ENCODE measurements at regions not wholly inside any gene's neighbourhood (a gene's known extent, or its start where the extent isn't known, plus 50 kb on each side); places are given as distances from the start of the nearest gene placed in this dataset.

DNA sequence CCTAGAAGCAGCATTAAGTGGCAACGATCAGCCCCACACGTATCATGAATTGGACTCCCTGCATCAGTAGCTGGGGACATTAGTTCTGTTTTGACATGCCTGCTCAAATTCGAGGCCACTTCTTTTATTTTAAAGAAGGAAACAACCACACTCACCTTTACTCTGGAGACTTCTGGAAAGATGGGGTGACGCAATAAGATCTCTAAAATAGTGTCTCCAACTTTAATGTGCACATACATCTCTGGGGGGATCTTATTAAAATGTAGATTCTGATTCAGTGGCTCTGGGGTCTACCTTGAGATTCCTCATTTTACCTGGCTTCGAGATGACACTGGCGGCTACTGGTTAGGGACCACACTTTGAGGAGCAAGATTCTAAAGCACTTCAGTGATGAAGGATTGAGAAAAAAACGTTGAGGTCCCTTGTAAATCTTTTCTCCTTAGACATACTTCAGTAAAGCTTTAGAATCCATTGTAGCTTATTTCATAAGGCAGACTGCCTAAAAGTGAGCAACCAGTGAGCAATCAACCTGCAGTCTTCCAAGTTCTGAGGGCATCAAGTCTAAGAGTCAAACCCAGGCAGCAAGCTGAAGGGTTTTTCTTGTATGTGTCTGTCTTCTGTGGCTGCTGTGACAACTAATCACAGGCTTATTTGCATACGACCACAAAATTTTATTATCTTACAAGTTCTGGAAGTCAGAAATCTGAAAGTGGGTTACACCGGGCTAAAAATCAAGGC, 718.6 kb upstream of the TBX3 start:
- intact Hi-C loops (cut with micrococcal nuclease): no loop called here
- Mint-ChIP-seq H3K36me3 (ENCODE audit: insufficient read depth, unreplicated experiment) (peaks cover 6% of the 10 kb centered on the region), H3K4me1 (ENCODE audit: insufficient read depth, unreplicated experiment) (peaks cover 5% of the 10 kb centered on the region)

GRCh38 chr12:115401761-115402160, 717.8 kb upstream of the TBX3 start:
- no TSS peak for BruUV-seq (replicated peaks)
- Mint-ChIP-seq H3K27me3 (ENCODE audit: insufficient read depth, unreplicated experiment) (no peaks in the 10 kb centered on the region), H3K27ac (ENCODE audit: low read depth, unreplicated experiment) (no peak overlapping the region), H3K9me3 (ENCODE audit: unreplicated experiment) (peaks cover 9% of the 10 kb centered on the region), H3K4me3 (ENCODE audit: unreplicated experiment) (no peak overlapping the region), H3K4me1 (ENCODE audit: insufficient read depth, unreplicated experiment) (peaks cover 5% of the 10 kb centered on the region), H3K36me3 (ENCODE audit: insufficient read depth, unreplicated experiment) (peaks cover 6% of the 10 kb centered on the region)
- POLR2A ChIA-PET: no interaction called here
- TF ChIP-seq, protein P1, sequence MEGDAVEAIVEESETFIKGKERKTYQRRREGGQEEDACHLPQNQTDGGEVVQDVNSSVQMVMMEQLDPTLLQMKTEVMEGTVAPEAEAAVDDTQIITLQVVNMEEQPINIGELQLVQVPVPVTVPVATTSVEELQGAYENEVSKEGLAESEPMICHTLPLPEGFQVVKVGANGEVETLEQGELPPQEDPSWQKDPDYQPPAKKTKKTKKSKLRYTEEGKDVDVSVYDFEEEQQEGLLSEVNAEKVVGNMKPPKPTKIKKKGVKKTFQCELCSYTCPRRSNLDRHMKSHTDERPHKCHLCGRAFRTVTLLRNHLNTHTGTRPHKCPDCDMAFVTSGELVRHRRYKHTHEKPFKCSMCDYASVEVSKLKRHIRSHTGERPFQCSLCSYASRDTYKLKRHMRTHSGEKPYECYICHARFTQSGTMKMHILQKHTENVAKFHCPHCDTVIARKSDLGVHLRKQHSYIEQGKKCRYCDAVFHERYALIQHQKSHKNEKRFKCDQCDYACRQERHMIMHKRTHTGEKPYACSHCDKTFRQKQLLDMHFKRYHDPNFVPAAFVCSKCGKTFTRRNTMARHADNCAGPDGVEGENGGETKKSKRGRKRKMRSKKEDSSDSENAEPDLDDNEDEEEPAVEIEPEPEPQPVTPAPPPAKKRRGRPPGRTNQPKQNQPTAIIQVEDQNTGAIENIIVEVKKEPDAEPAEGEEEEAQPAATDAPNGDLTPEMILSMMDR (IDR thresholded peaks at IDR 0.05; ENCODE audit: unreplicated experiment): no peak
- no peak for DNase-seq (ENCODE audit: unreplicated experiment)
- intact Hi-C loops (cut with micrococcal nuclease): no loop called here
- CTCF ChIA-PET: no interaction called here

More for the DNA sequence above, 718.6 kb upstream of the TBX3 start:
- H3K27me3 Mint-ChIP-seq (ENCODE audit: insufficient read depth, unreplicated experiment): no peaks in the 10 kb centered on the region
- no peak overlapping the region for H3K4me3 Mint-ChIP-seq (ENCODE audit: unreplicated experiment)
- ChIA-PET POLR2A (no interaction called here), CTCF (no interaction called here)
- no peak for DNase-seq (ENCODE audit: unreplicated experiment)
- no peak overlapping the region for H3K27ac Mint-ChIP-seq (ENCODE audit: low read depth, unreplicated experiment)
- TF ChIP-seq, protein P1 (IDR thresholded peaks at IDR 0.05; ENCODE audit: unreplicated experiment): no peak
- peaks cover under 1% of the 10 kb centered on the region for H3K9me3 Mint-ChIP-seq (ENCODE audit: unreplicated experiment)
- BruUV-seq (replicated peaks): no TSS peak

DNA sequence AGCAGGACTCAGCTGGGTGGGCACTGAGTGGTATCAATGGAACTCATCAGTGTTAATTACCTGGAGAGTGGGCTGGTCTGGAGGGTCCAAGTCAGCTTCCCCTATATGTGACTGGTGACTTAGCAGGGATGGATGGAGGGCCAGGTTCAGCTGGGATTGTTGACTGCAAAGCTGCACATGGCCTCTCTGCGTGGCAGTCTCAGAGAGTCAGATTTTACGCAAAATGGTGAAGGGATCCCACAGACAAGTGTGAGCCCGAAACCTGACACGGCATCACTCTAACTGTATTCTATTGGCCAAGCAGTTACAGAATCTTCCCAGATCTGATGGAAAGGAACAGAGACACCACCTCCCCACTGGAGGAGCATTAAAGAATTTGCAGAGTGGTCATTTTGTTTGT, 716.0 kb upstream of the TBX3 start:
- intact Hi-C loops (cut with micrococcal nuclease): no loop called here
- POLR2A ChIA-PET: interaction anchor here (0.7 kb wide), 1 partner anchor 15 kb away, joined by 3 read pairs; no protein-coding TSS in a partner anchor

DNA sequence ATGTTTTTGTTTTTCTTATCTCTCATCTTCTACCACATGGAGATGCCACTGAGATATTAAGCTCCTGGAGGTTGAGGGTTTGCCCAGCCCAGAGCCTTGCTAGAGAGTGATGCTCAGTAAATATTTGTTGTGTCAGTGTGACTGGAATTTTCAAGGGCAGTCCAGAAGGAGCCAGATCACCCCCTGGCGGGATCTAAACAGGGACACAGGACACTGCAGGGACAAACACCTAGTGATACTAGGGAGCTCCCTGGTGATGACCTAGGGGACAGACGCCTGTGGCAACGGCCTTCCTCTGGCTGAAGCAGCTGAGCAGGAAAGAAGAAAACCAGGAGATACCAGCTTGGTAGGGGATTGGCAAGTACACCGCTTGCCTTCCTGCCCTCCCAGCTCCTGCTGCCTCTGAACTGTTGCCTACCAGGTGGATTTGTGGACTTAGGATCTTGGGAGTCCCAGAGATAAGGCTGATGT, 714.4 kb upstream of the TBX3 start:
- Mint-ChIP-seq H3K27ac (ENCODE audit: low read depth, unreplicated experiment) (no peak overlapping the region), H3K27me3 (ENCODE audit: insufficient read depth, unreplicated experiment) (peaks cover 10% of the 10 kb centered on the region), H3K9me3 (ENCODE audit: unreplicated experiment) (peaks cover 15% of the 10 kb centered on the region), H3K4me3 (ENCODE audit: unreplicated experiment) (no peak overlapping the region), H3K36me3 (ENCODE audit: insufficient read depth, unreplicated experiment) (peaks cover 6% of the 10 kb centered on the region), H3K4me1 (ENCODE audit: insufficient read depth, unreplicated experiment) (no peaks in the 10 kb centered on the region)
- TF ChIP-seq, protein P1 (IDR thresholded peaks at IDR 0.05; ENCODE audit: unreplicated experiment): peak; percentile 36
- DNase-seq (ENCODE audit: unreplicated experiment): peak; percentile 32
- ChIA-PET POLR2A (interaction anchor here (0.6 kb wide), 1 partner anchor 617 kb away, joined by 3 read pairs; no protein-coding TSS in a partner anchor), CTCF (interaction anchor here (0.6 to 1.6 kb wide), 15 partner anchors 10 to 731 kb away, joined by 3 to 8 read pairs (median 3); partner anchors contain the start of gene TBX3)
- no TSS peak for BruUV-seq (replicated peaks)
- intact Hi-C loops (cut with micrococcal nuclease): loop anchor here (1.0 kb wide), 3 partner anchors 714 to 736 kb away; partner anchors contain the start of gene TBX3

More for the DNA sequence above, 716.0 kb upstream of the TBX3 start:
- Mint-ChIP-seq H3K4me1 (ENCODE audit: insufficient read depth, unreplicated experiment) (peaks cover 2% of the 10 kb centered on the region), H3K36me3 (ENCODE audit: insufficient read depth, unreplicated experiment) (peaks cover 6% of the 10 kb centered on the region), H3K9me3 (ENCODE audit: unreplicated experiment) (peaks cover 15% of the 10 kb centered on the region), H3K4me3 (ENCODE audit: unreplicated experiment) (no peak overlapping the region), H3K27ac (ENCODE audit: low read depth, unreplicated experiment) (no peak overlapping the region), H3K27me3 (ENCODE audit: insufficient read depth, unreplicated experiment) (no peaks in the 10 kb centered on the region)
- DNase-seq (ENCODE audit: unreplicated experiment): no peak
- TF ChIP-seq, protein P1 (IDR thresholded peaks at IDR 0.05; ENCODE audit: unreplicated experiment): no peak
- CTCF ChIA-PET: interaction anchor here (0.6 to 0.8 kb wide), 2 partner anchors 16 to 50 kb away, joined by 4 read pairs; no protein-coding TSS in a partner anchor
- BruUV-seq (replicated peaks): no TSS peak
